ENCODE measurements at regions not wholly inside any gene's neighbourhood (a gene's known extent, or its start where the extent isn't known, plus 50 kb on each side); places are given as distances from the start of the nearest gene placed in this dataset.

- Histone ChIP-seq H3K9ac (replicated peaks in 1 of 4; ENCODE audit: extremely low read depth in 1 of 4, low read depth in 3 of 4, low read length in 3 of 4) (no peak overlapping the region), H4K5ac (ENCODE audit: insufficient read length, low read depth, low read length) (no peak overlapping the region), H2BK15ac (ENCODE audit: low read length) (no peak overlapping the region), H3K79me2 (ENCODE audit: control insufficient read depth in 1 of 2, insufficient read depth in 2 of 2, low read length in 2 of 2) (no peaks in the 10 kb centered on the region), H3K23me2 (ENCODE audit: low read depth, low read length) (no peaks in the 10 kb centered on the region), H3K27me3 (replicated peaks in 1 of 4; ENCODE audit: control insufficient read depth in 3 of 4, extremely low read depth in 1 of 4, insufficient read depth in 3 of 4, low read length in 3 of 4) (peaks cover 0 to 1% (median 0%) of the 10 kb centered on the region in 4 experiments; a peak in 1 of 7 replicates), H3K4ac (replicated peaks; ENCODE audit: insufficient read length, low read depth, low read length) (no peak overlapping the region), H3K18ac (ENCODE audit: extremely low read depth, low read length) (no peak overlapping the region), H4K8ac (ENCODE audit: extremely low read depth, insufficient read depth, low read length) (no peak overlapping the region), H3K4me3 (ENCODE audit: extremely low read depth in 1 of 4, insufficient read depth in 2 of 4, low read depth in 3 of 4, low read length in 4 of 4) (no peak overlapping the region), H2BK5ac (ENCODE audit: low read depth, low read length) (no peak overlapping the region), H3K36me3 (ENCODE audit: control insufficient read depth in 2 of 4, insufficient read depth in 4 of 4, low read length in 3 of 4) (no peaks in the 10 kb centered on the region), H2AK5ac (ENCODE audit: low read depth, low read length) (no peak overlapping the region), H3K4me2 (ENCODE audit: insufficient read depth in 1 of 2, low read depth in 2 of 2, low read length in 2 of 2) (no peak overlapping the region), H3K79me1 (ENCODE audit: low read depth, low read length) (no peaks in the 10 kb centered on the region), H2BK20ac (ENCODE audit: low read length) (no peak overlapping the region), H3K4me1 (replicated peaks in 1 of 4; ENCODE audit: control insufficient read depth in 3 of 4, insufficient read depth in 4 of 4, low read length in 3 of 4) (peaks cover 0 to 3% (median 0%) of the 10 kb centered on the region in 4 experiments; a peak in 1 of 7 replicates), H3K14ac (ENCODE audit: insufficient read length) (no peak overlapping the region), H4K91ac (replicated peaks; ENCODE audit: insufficient read length, low read length) (no peak overlapping the region), H2BK12ac (ENCODE audit: low read depth, low read length) (no peak overlapping the region), H2AFZ (ENCODE audit: low read length) (peak overlapping the region; percentile 70; the same call in 1 of the 2 replicates), H3K27ac (ENCODE audit: low read depth, low read length) (no peak overlapping the region), H3K56ac (replicated peaks; ENCODE audit: insufficient read length, low read depth, low read length) (no peak overlapping the region), H3K23ac (ENCODE audit: insufficient read length) (no peak overlapping the region), H2BK120ac (replicated peaks; ENCODE audit: low read depth, low read length) (no peak overlapping the region), H3K9me3 (ENCODE audit: insufficient read depth in 2 of 2, low read depth in 1 of 2, low read length in 1 of 2) (no peaks in the 10 kb centered on the region), H4K20me1 (replicated peaks in 1 of 2; ENCODE audit: control insufficient read depth in 1 of 2, insufficient read depth in 2 of 2, low read length in 2 of 2) (no peaks in the 10 kb centered on the region)
- no peak for FAIRE-seq
- no peak for DNase-seq (ENCODE audit: low read depth in 1 of 2, low spot score in 2 of 2)
- CTCF ChIA-PET (ENCODE audit: partially characterized antibody): interaction anchor here (0.6 kb wide), 1 partner anchor 291 kb away, joined by 7 read pairs; no protein-coding TSS in a partner anchor
- no peak for TF ChIP-seq HDAC2 (IDR thresholded peaks at IDR 0.05; ENCODE audit: borderline replicate concordance in 1 of 2, low read depth in 2 of 2, low read length in 2 of 2)
- no peak; the same call in 1 of the 2 replicates for TF ChIP-seq CEBPB (IDR thresholded peaks at IDR 0.05; ENCODE audit: low read depth, low read length)
- TF ChIP-seq SIX5 (IDR thresholded peaks at IDR 0.05; ENCODE audit: low read depth, low read length): no peak
- no peak for TF ChIP-seq CREB1 (IDR thresholded peaks at IDR 0.05)
- TF ChIP-seq PHF8 (conservative IDR thresholded peaks at IDR 0.05; ENCODE audit: low read depth, low read length): no peak
- TF ChIP-seq ZNF274 (IDR thresholded peaks at IDR 0.05; ENCODE audit: borderline replicate concordance, extremely low read depth, low read length): no peak
- TF ChIP-seq JUND (IDR thresholded peaks at IDR 0.05; ENCODE audit: low read length): no peak
- no peak for TF ChIP-seq EZH2 (IDR thresholded peaks at IDR 0.05; ENCODE audit: low read depth, low read length, severe bottlenecking)
- no peak for TF ChIP-seq CHD1 (IDR thresholded peaks at IDR 0.05; ENCODE audit: low read depth, low read length)
- no peak for TF ChIP-seq CTBP2 (IDR thresholded peaks at IDR 0.05; ENCODE audit: borderline replicate concordance, insufficient read depth, insufficient read length, low read length)
- TF ChIP-seq MAFK (IDR thresholded peaks at IDR 0.05; ENCODE audit: low read depth, low read length): no peak
- TF ChIP-seq KDM1A (IDR thresholded peaks at IDR 0.05; ENCODE audit: borderline replicate concordance, low read length): no peak
- no peak for TF ChIP-seq SP1 (IDR thresholded peaks at IDR 0.05; ENCODE audit: low read depth, low read length)
- TF ChIP-seq YY1 (IDR thresholded peaks at IDR 0.05; ENCODE audit: low read depth, low read length): no peak
- POLR2A ChIA-PET (ENCODE audit: partially characterized antibody): no interaction called here
- WGBS, 2 experiments (ENCODE audit: extremely low coverage in 1 of 2, insufficient coverage in 1 of 2, insufficient read length in 1 of 2, insufficient replicate concordance in 2 of 2, low coverage in 1 of 2, low lambda C conversion rate in 2 of 2, missing lambda C conversion rate in 1 of 2): 100% methylated on average over 1 of the region's 1 CpG; no CpG with 5 or more reads in 1 of the 2 experiments
These were observed 365.5 kb upstream of the BOD1L1 start for GRCh38 chr4:13992975-13993520.

All from H1 (cell line).